Stimulated activated effector memory CD8-positive, alpha-beta T cell treated with anti-CD3 and anti-CD28 coated beads, Interleukin-12 subunit alpha, Interleukin-12 subunit beta, amount 100 ng/mL, for 72 hours (primary cell): ENCODE measurements at regions not wholly inside any gene's neighbourhood (a gene's known extent, or its start where the extent isn't known, plus 50 kb on each side); places are given as distances from the start of the nearest gene placed in this dataset.
"Not testable (repeated sequence)": the region's sequence is repeated elsewhere in the genome, so short reads cannot be mapped to it uniquely, and the experiment has no call there.

Experiments
- ATAC-seq: fragments of 150-1000 bp; cut with Tn5 transposase; 2 replicates; pipeline ENCODE4 v1.10.0; 2021
- DNase-seq, 2 donors: peaks; one replicate each; pipeline ENCODE4 v3.0.0; 2021 to 2022; ENCODE audit warnings: low spot score in 2 of 2
- H3K27ac Mint-ChIP-seq: one replicate; pipeline ENCODE4 v1.8.0; 2022; ENCODE audit warnings: mild to moderate bottlenecking, mixed read lengths
- H3K36me3 Mint-ChIP-seq: one replicate; pipeline ENCODE4 v1.8.0; 2022; ENCODE audit warnings: mild to moderate bottlenecking, mixed read lengths
- H3K4me1 Mint-ChIP-seq: one replicate; pipeline ENCODE4 v1.8.0; 2022; ENCODE audit warnings: mixed read lengths
- H3K4me3 Mint-ChIP-seq: one replicate; pipeline ENCODE4 v1.8.0; 2022; ENCODE audit warnings: mild to moderate bottlenecking, mixed read lengths
- H3K9me3 Mint-ChIP-seq: one replicate; pipeline ENCODE4 v1.8.0; 2022; ENCODE audit warnings: mixed read lengths

- no peak overlapping the region for H3K4me3 Mint-ChIP-seq
- H3K4me1 Mint-ChIP-seq, result peaks cover 4% of the 10 kb centered on the region
- no peak overlapping the region for H3K27ac Mint-ChIP-seq
- ATAC-seq, result no peak
- no peaks in the 10 kb centered on the region for H3K9me3 Mint-ChIP-seq
- H3K36me3 Mint-ChIP-seq, result peaks cover 20% of the 10 kb centered on the region
- DNase-seq, result no peak
Measured at GRCh38 chr17:64767269-64767997, 105.3 kb upstream of the SMURF2 start.

- ATAC-seq (no peak), DNase-seq (no peak)
- H3K9me3 Mint-ChIP-seq, result no peaks in the 10 kb centered on the region
- H3K36me3 Mint-ChIP-seq, result peaks cover 24% of the 10 kb centered on the region
- no peak overlapping the region for H3K4me3 Mint-ChIP-seq
- no peak overlapping the region for H3K27ac Mint-ChIP-seq
- peaks cover 4% of the 10 kb centered on the region for H3K4me1 Mint-ChIP-seq
Measured at GRCh38 chr17:64765191-64765889, 103.2 kb upstream of the SMURF2 start.

GRCh38 chr17:64750891-64751677 lies 89.0 kb upstream of the SMURF2 start:
- Mint-ChIP-seq H3K4me1 (peaks cover 5% of the 10 kb centered on the region), H3K9me3 (no peaks in the 10 kb centered on the region), H3K27ac (peak overlapping the region; percentile 68), H3K4me3 (no peak overlapping the region), H3K36me3 (peaks cover 49% of the 10 kb centered on the region)
- DNase-seq (no peak), ATAC-seq (no peak)

- Mint-ChIP-seq H3K4me3 (no peak overlapping the region), H3K4me1 (peaks cover 5% of the 10 kb centered on the region), H3K9me3 (no peaks in the 10 kb centered on the region), H3K36me3 (peaks cover 43% of the 10 kb centered on the region), H3K27ac (peak overlapping the region; percentile 68)
- no peak for DNase-seq
- no peak for ATAC-seq
Measured at GRCh38 chr17:64750478-64750877, 88.4 kb upstream of the SMURF2 start.

- Mint-ChIP-seq H3K36me3 (peaks cover 32% of the 10 kb centered on the region), H3K27ac (peak overlapping the region; percentile 10), H3K9me3 (no peaks in the 10 kb centered on the region), H3K4me1 (peaks cover 5% of the 10 kb centered on the region), H3K4me3 (no peak overlapping the region)
- DNase-seq, result no peak
- no peak for ATAC-seq
Measured at GRCh38 chr17:64749306-64749705, 87.2 kb upstream of the SMURF2 start.

GRCh38 chr17:64747938-64748540 lies 85.9 kb upstream of the SMURF2 start:
- Mint-ChIP-seq H3K9me3 (no peaks in the 10 kb centered on the region), H3K36me3 (peaks cover 19% of the 10 kb centered on the region), H3K4me3 (no peak overlapping the region), H3K27ac (peak overlapping the region; percentile 8), H3K4me1 (peaks cover 5% of the 10 kb centered on the region)
- DNase-seq (no peak), ATAC-seq (no peak)

GRCh38 chr17:64742326-64742725 lies 80.2 kb upstream of the SMURF2 start:
- no peak for DNase-seq

GRCh38 chr17:64741916-64742315 lies 79.8 kb upstream of the SMURF2 start:
- H3K4me1 Mint-ChIP-seq, H3K27ac Mint-ChIP-seq, H3K4me3 Mint-ChIP-seq, DNase-seq, H3K36me3 Mint-ChIP-seq, H3K9me3 Mint-ChIP-seq, ATAC-seq: not testable (repeated sequence)

More at GRCh38 chr17:64742326-64742725, 80.2 kb upstream of the SMURF2 start:
- H3K4me1 Mint-ChIP-seq, result no peaks in the 10 kb centered on the region
- ATAC-seq, result no peak
- H3K9me3 Mint-ChIP-seq, result no peaks in the 10 kb centered on the region
- no peak overlapping the region for H3K4me3 Mint-ChIP-seq
- no peak overlapping the region for H3K27ac Mint-ChIP-seq
- H3K36me3 Mint-ChIP-seq, result no peaks in the 10 kb centered on the region

GRCh38 chr17:64741038-64741641 lies 79.0 kb upstream of the SMURF2 start:
- ATAC-seq, result no peak
- peaks cover 4% of the 10 kb centered on the region for H3K4me1 Mint-ChIP-seq
- no peaks in the 10 kb centered on the region for H3K9me3 Mint-ChIP-seq
- no peak for DNase-seq
- H3K27ac Mint-ChIP-seq, result no peak overlapping the region
- H3K4me3 Mint-ChIP-seq, result no peak overlapping the region
- no peaks in the 10 kb centered on the region for H3K36me3 Mint-ChIP-seq

- no peaks in the 10 kb centered on the region for H3K9me3 Mint-ChIP-seq
- H3K4me3 Mint-ChIP-seq, result no peak overlapping the region
- no peaks in the 10 kb centered on the region for H3K36me3 Mint-ChIP-seq
- H3K27ac Mint-ChIP-seq, result no peak overlapping the region
- ATAC-seq (peak; percentile 45), DNase-seq (no peak)
- peaks cover 4% of the 10 kb centered on the region for H3K4me1 Mint-ChIP-seq
Measured at GRCh38 chr17:64739316-64740058, 77.4 kb upstream of the SMURF2 start.

- DNase-seq, result peak; percentile 15 to 71
- H3K9me3 Mint-ChIP-seq, result no peaks in the 10 kb centered on the region
- no peaks in the 10 kb centered on the region for H3K36me3 Mint-ChIP-seq
- H3K27ac Mint-ChIP-seq, result peak overlapping the region; percentile 48
- ATAC-seq, result peak; percentile 81
- peaks cover 4% of the 10 kb centered on the region for H3K4me1 Mint-ChIP-seq
- H3K4me3 Mint-ChIP-seq, result no peak overlapping the region
Measured at GRCh38 chr17:64736804-64737492, 74.8 kb upstream of the SMURF2 start.

GRCh38 chr17:64732336-64733006 lies 70.4 kb upstream of the SMURF2 start:
- ATAC-seq (no peak), DNase-seq (no peak)
- Mint-ChIP-seq H3K9me3 (no peaks in the 10 kb centered on the region), H3K36me3 (no peaks in the 10 kb centered on the region), H3K27ac (no peak overlapping the region), H3K4me3 (no peak overlapping the region), H3K4me1 (peaks cover 4% of the 10 kb centered on the region)

- H3K27ac Mint-ChIP-seq, DNase-seq: not testable (repeated sequence)
Measured at GRCh38 chr17:64730023-64730422, 67.9 kb upstream of the SMURF2 start.

More at GRCh38 chr17:64730023-64730422, 67.9 kb upstream of the SMURF2 start:
- not testable (repeated sequence) for H3K9me3 Mint-ChIP-seq, H3K4me3 Mint-ChIP-seq, H3K36me3 Mint-ChIP-seq, H3K4me1 Mint-ChIP-seq, ATAC-seq
